ENCODE measurements at regions not wholly inside any gene's neighbourhood (a gene's known extent, or its start where the extent isn't known, plus 50 kb on each side); places are given as distances from the start of the nearest gene placed in this dataset.
A peak's percentile ranks its signal among the peaks of the same experiment; 100 is the strongest.
"Not testable (repeated sequence)": the region's sequence is repeated elsewhere in the genome, so short reads cannot be mapped to it uniquely, and the experiment has no call there.

DNA sequence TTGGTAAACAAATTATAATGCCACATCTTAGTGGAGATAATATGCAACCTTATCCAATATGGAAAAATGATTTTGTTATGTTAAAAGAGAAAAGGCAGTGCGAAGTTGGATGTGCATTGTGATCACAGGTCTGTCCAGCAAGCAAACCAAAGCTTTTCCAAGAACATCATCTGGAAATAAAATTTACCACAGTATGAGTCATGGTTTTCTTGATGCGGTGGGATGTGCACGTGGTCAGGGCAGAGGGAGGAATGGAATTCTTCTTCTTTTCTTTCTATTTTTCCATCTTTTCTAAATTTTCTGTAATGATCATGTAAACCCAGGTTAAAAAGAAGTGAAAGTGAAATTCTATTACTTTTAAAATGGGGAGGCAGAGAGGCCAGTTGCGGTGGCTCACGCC lies 169.8 kb downstream of the C11orf91 start:
- Histone ChIP-seq H3K36me3 (no peaks in the 10 kb centered on the region), H3K27ac (no peak overlapping the region), H3K27me3 (no peaks in the 10 kb centered on the region), H3K9me3 (no peaks in the 10 kb centered on the region), H3K4me1 (no peaks in the 10 kb centered on the region), H3K4me3 (no peak overlapping the region)
- FAIRE-seq (no peak), DNase-seq (no peak), ATAC-seq (peak in 1 of 4 donors; percentile 30)
- TF ChIP-seq, protein P1, sequence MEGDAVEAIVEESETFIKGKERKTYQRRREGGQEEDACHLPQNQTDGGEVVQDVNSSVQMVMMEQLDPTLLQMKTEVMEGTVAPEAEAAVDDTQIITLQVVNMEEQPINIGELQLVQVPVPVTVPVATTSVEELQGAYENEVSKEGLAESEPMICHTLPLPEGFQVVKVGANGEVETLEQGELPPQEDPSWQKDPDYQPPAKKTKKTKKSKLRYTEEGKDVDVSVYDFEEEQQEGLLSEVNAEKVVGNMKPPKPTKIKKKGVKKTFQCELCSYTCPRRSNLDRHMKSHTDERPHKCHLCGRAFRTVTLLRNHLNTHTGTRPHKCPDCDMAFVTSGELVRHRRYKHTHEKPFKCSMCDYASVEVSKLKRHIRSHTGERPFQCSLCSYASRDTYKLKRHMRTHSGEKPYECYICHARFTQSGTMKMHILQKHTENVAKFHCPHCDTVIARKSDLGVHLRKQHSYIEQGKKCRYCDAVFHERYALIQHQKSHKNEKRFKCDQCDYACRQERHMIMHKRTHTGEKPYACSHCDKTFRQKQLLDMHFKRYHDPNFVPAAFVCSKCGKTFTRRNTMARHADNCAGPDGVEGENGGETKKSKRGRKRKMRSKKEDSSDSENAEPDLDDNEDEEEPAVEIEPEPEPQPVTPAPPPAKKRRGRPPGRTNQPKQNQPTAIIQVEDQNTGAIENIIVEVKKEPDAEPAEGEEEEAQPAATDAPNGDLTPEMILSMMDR (IDR thresholded peaks at IDR 0.05): no peak
- WGBS, 2 donors: 82 to 85% methylated on average over 5 of the region's 5 CpGs
- intact Hi-C loops (cut with DNase I): no loop called here

DNA sequence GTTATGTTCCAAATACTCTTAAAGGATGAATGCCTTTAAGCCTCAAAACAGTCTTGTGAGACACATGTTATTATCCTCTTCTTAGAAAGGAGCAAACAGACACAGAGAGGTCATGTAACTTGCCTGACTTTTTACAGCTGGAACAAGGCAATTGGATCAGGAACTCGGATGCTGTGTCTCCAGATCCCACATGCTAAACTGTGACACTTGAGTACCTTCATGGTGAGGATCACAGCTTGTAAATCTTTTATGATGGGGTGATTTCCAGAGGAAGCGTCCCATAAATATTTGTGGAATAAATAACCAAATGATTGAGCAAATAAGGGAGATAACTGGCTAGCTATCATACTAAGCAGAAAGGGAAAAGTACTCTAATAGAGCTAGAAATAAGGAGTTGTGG lies 171.2 kb downstream of the C11orf91 start:
- no peaks in the 10 kb centered on the region for H3K4me1 ChIP-seq
- no peaks in the 10 kb centered on the region for H3K9me3 ChIP-seq
- H3K27ac ChIP-seq: no peak overlapping the region
- H3K4me3 ChIP-seq: no peak overlapping the region
- intact Hi-C loops (cut with DNase I): no loop called here
- no peak for ATAC-seq
- TF ChIP-seq, protein P1 (IDR thresholded peaks at IDR 0.05): no peak
- WGBS, 2 donors: 58 to 60% methylated on average over 2 of the region's 2 CpGs
- H3K27me3 ChIP-seq: no peaks in the 10 kb centered on the region
- no peak for DNase-seq
- no peak for FAIRE-seq
- no peaks in the 10 kb centered on the region for H3K36me3 ChIP-seq

DNA sequence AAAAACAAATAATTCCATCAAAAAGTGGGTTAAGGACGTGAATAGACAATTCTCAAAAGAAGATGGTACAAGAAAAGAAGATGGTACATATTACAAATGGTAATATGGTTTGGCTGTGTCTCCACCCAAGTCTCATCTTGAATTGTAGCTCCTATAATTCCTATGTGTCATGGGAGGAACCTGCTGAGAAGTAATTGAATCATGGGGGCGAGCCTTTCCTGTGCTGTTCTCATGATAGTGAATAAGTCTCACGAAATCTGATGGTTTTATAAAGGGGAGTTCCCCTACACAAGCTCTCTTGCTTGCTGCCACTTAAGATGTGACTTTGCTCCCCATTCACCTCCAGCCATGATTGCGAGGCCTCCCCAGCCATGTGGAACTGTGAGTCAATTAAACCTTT lies 172.9 kb downstream of the C11orf91 start:
- ATAC-seq; H3K4me1 ChIP-seq; H3K4me3 ChIP-seq; DNase-seq; H3K9me3 ChIP-seq; H3K36me3 ChIP-seq; H3K27ac ChIP-seq; FAIRE-seq; H3K27me3 ChIP-seq; intact Hi-C loops (cut with DNase I): not testable (repeated sequence)
- WGBS, 2 donors: 74 to 80% methylated on average over 4 of the region's 4 CpGs

DNA sequence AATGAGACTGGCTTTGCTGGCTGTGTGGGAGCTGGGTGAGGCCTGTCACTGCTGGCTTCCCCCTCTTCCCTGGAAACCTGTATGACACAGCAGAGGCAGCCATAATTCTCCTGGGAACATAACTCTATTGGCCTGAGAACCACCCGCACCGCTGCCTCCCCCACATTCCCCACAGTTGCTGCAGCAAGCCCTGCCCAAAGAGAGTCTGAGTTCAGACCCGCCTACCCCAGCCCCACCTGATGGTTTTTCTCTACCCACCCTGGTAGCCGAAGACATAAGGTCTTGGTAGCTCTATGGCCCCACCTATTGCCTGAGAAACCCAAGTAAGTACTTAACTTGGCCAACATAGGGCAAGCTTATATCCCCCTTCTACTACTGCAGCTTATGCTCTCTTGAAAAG lies 174.8 kb downstream of the C11orf91 start:
- FAIRE-seq (no peak), DNase-seq (no peak), ATAC-seq (no peak)
- no peak overlapping the region for H3K27ac ChIP-seq
- intact Hi-C loops (cut with DNase I): no loop called here
- H3K4me3 ChIP-seq: no peak overlapping the region
- 83 to 93% methylated on average over 4 of the region's 4 CpGs for WGBS, 2 donors
- H3K9me3 ChIP-seq: no peaks in the 10 kb centered on the region
- no peaks in the 10 kb centered on the region for H3K4me1 ChIP-seq
- no peaks in the 10 kb centered on the region for H3K27me3 ChIP-seq
- TF ChIP-seq, protein P1 (IDR thresholded peaks at IDR 0.05): no peak
- no peaks in the 10 kb centered on the region for H3K36me3 ChIP-seq

DNA sequence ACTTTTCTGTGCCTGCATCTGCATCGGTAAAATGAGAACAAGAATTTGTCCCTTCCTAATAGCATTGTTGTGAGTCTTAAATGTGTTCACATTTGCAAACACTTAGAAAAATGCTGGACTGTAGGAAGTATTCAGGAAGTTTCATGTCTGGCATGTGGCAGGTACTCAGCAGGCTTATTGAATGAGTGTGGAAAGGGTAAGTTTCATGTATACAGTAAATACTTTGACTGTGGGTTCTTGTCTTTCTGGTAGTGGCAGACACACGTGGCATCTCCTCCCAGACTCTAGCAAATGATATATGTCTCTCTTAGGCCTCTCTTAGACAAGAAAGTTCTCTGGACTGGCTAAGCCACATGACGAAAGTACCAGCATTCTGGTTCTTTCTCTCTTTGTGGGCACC lies 179.2 kb downstream of the C11orf91 start:
- TF ChIP-seq, protein P1 (IDR thresholded peaks at IDR 0.05): no peak
- Histone ChIP-seq H3K27ac (no peak overlapping the region), H3K4me3 (no peak overlapping the region), H3K9me3 (no peaks in the 10 kb centered on the region), H3K36me3 (no peaks in the 10 kb centered on the region), H3K4me1 (no peaks in the 10 kb centered on the region), H3K27me3 (no peaks in the 10 kb centered on the region)
- no peak for FAIRE-seq
- 74 to 79% methylated on average over 3 of the region's 3 CpGs for WGBS, 2 donors
- no peak for ATAC-seq
- intact Hi-C loops (cut with DNase I): no loop called here
- DNase-seq: no peak

DNA sequence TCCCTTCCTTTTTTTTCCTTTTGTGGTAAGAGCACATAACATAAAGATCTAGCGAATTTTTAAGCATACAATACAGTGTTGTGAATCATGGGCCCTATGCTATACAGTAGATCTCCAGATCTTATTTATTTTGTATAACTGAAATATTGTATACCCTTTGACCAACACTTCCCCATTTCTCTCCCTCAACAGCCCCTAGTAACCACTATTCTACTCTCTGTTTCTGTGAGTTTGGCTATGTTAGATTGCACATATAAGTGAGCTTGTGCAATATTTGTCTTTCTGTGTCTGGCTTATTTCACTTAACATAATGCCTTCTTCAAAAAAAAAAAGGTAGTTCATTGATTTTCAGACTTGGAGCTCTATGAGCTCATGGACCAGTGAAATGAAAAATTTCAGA lies 180.5 kb downstream of the C11orf91 start:
- no peaks in the 10 kb centered on the region for H3K4me1 ChIP-seq
- H3K4me3 ChIP-seq: no peak overlapping the region
- ATAC-seq (no peak), FAIRE-seq (no peak), DNase-seq (no peak)
- no peaks in the 10 kb centered on the region for H3K9me3 ChIP-seq
- WGBS, 2 donors: 0% methylated on average over 1 of the region's 1 CpG
- H3K36me3 ChIP-seq: no peaks in the 10 kb centered on the region
- no peaks in the 10 kb centered on the region for H3K27me3 ChIP-seq
- intact Hi-C loops (cut with DNase I): no loop called here
- no peak overlapping the region for H3K27ac ChIP-seq
- TF ChIP-seq, protein P1 (IDR thresholded peaks at IDR 0.05): no peak

Measured in pancreas (tissue), 10 donors.